SIG-M5 treated with dmso at 0.1 percent for 504 hours (cell line): ENCODE measurements at regions not wholly inside any gene's neighbourhood (a gene's known extent, or its start where the extent isn't known, plus 50 kb on each side); places are given as distances from the start of the nearest gene placed in this dataset.

Experiments used
- DNase-seq: peaks from one replicate; lab custom pipeline; 2025; ENCODE audit not compliant: unreplicated experiment; lab: John Stamatoyannopoulos, UW

GRCh38 chr20:50273601-50274491 is 83.2 kb downstream of the CEBPB start:
- no peak for DNase-seq

GRCh38 chr20:50274570-50275430 is 84.2 kb downstream of the CEBPB start:
- peak; percentile 90 for DNase-seq

GRCh38 chr20:50276119-50277063 is 85.8 kb downstream of the CEBPB start:
- peak; percentile 91 for DNase-seq

- no peak for DNase-seq
These were observed 86.4 kb downstream of the CEBPB start for GRCh38 chr20:50277064-50277415.

GRCh38 chr20:50277460-50278376 is 87.1 kb downstream of the CEBPB start:
- DNase-seq, result no peak

GRCh38 chr20:50278377-50278683 is 87.7 kb downstream of the CEBPB start:
- no peak for DNase-seq

- DNase-seq, result peak; percentile 51
These were observed 88.3 kb downstream of the CEBPB start for GRCh38 chr20:50278684-50279531.

GRCh38 chr20:50279988-50280850 is 89.6 kb downstream of the CEBPB start:
- DNase-seq, result no peak

GRCh38 chr20:50280851-50281655 is 90.4 kb downstream of the CEBPB start:
- no peak for DNase-seq

GRCh38 chr20:50281831-50282591 is 91.4 kb downstream of the CEBPB start:
- no peak for DNase-seq

GRCh38 chr20:50282592-50283241 is 92.1 kb downstream of the CEBPB start:
- DNase-seq, result no peak

GRCh38 chr20:50283370-50283769 is 92.7 kb downstream of the CEBPB start:
- no peak for DNase-seq

GRCh38 chr20:50283922-50284810 is 93.5 kb downstream of the CEBPB start:
- DNase-seq, result peak; percentile 82

GRCh38 chr20:50284811-50285375 is 94.3 kb downstream of the CEBPB start:
- no peak for DNase-seq
